Endodermal cell (in vitro differentiated cells): ENCODE measurements at regions not wholly inside any gene's neighbourhood (a gene's known extent, or its start where the extent isn't known, plus 50 kb on each side); places are given as distances from the start of the nearest gene placed in this dataset.

Experiments
- DNase-seq: peaks from one replicate; pipeline ENCODE4 v3.0.0-alpha.2; 2017
- H3K27ac ChIP-seq: 2 replicates; pipeline ENCODE4 v1.5.1; 2013; ENCODE audit warnings: mild to moderate bottlenecking, low read depth, low read length, moderate library complexity
- H3K27me3 ChIP-seq: 2 replicates; pipeline ENCODE4 v1.6.1; 2013; ENCODE audit warnings: mild to moderate bottlenecking, low read length, moderate library complexity; ENCODE audit not compliant: insufficient read depth, control insufficient read depth, poor library complexity, severe bottlenecking
- H3K36me3 ChIP-seq: 2 replicates; pipeline ENCODE4 v1.7.0; 2013; ENCODE audit warnings: mild to moderate bottlenecking, low read length, moderate library complexity; ENCODE audit not compliant: control insufficient read depth, insufficient read depth
- H3K4me1 ChIP-seq: one replicate; pipeline ENCODE4 v1.7.0; 2013; ENCODE audit warnings: low read length; ENCODE audit not compliant: control insufficient read depth, insufficient read depth
- H3K4me3 ChIP-seq: 2 replicates; pipeline ENCODE4 v1.5.1; 2013; ENCODE audit warnings: mild to moderate bottlenecking, low read length, moderate library complexity
- H3K9ac ChIP-seq: 2 replicates; pipeline ENCODE4 v1.6.1; 2013; ENCODE audit warnings: mild to moderate bottlenecking, low read length, moderate library complexity; ENCODE audit not compliant: poor library complexity, severe bottlenecking; ENCODE audit errors: extremely low read depth
- H3K9me3 ChIP-seq: 2 replicates; pipeline ENCODE4 v1.6.1; 2013; ENCODE audit warnings: mild to moderate bottlenecking, low read length, moderate library complexity; ENCODE audit not compliant: control insufficient read depth
- H3K27ac Mint-ChIP-seq: 2 replicates; pipeline ENCODE4 v1.8.0; 2020; ENCODE audit warnings: mixed read lengths
- H3K27me3 Mint-ChIP-seq: 2 replicates; pipeline ENCODE4 v1.8.0; 2021; ENCODE audit warnings: mild to moderate bottlenecking, mixed read lengths; ENCODE audit not compliant: insufficient read depth
- H3K36me3 Mint-ChIP-seq: 2 replicates; pipeline ENCODE4 v1.8.0; 2020; ENCODE audit warnings: low read depth, mixed read lengths
- H3K4me1 Mint-ChIP-seq: 2 replicates; pipeline ENCODE4 v1.8.0; 2020; ENCODE audit warnings: mixed read lengths
- H3K4me3 Mint-ChIP-seq: 2 replicates; pipeline ENCODE4 v1.8.0; 2020; ENCODE audit warnings: mild to moderate bottlenecking, moderate library complexity, mixed read lengths
- H3K9me3 Mint-ChIP-seq: 2 replicates; pipeline ENCODE4 v1.8.0; 2020; ENCODE audit warnings: mild to moderate bottlenecking, mixed read lengths
- CTCF ChIP-seq: fragments of 200-600 bp; sonication (generic); conservative IDR thresholded peaks from 2 replicates; pipeline ENCODE4 v1.5.0; 2021; ENCODE audit warnings: antibody characterized with exemption, mild to moderate bottlenecking
- WGBS, 2 experiments: methylation state at CpG; one replicate each; pipeline versions ENCODE4 v1.1.5 to v1.1.7; 2013; ENCODE audit warnings: missing lambda C conversion rate in 2 of 2, mixed read lengths in 1 of 2; ENCODE audit not compliant: insufficient coverage in 1 of 2, insufficient read length in 1 of 2; 5-methylcytosine and 5-hydroxymethylcytosine counted together

- no peaks in the 10 kb centered on the region for H3K36me3 ChIP-seq
- Mint-ChIP-seq H3K9me3 (peaks cover 47% of the 10 kb centered on the region), H3K27ac (no peak overlapping the region), H3K4me1 (peaks cover 20% of the 10 kb centered on the region), H3K4me3 (no peak overlapping the region), H3K27me3 (no peaks in the 10 kb centered on the region), H3K36me3 (peaks cover 13% of the 10 kb centered on the region)
- no peaks in the 10 kb centered on the region for H3K27me3 ChIP-seq
- no peak for DNase-seq
- H3K4me3 ChIP-seq: no peak overlapping the region
- H3K27ac ChIP-seq: no peak overlapping the region
- no peak for TF ChIP-seq CTCF
- no peaks in the 10 kb centered on the region for H3K4me1 ChIP-seq
- no peak overlapping the region for H3K9ac ChIP-seq
- WGBS, 2 experiments: 90% methylated on average over 2 of the region's 2 CpGs; no CpG with 5 or more reads in 1 of the 2 experiments
- peaks cover 30% of the 10 kb centered on the region for H3K9me3 ChIP-seq
Observed at GRCh38 chr1:167145965-167146364, 52.1 kb downstream of the STYXL2 start.

- H3K4me3 Mint-ChIP-seq: no peak overlapping the region
- H3K9me3 ChIP-seq: peaks cover 30% of the 10 kb centered on the region
- H3K36me3 ChIP-seq: no peaks in the 10 kb centered on the region
- peak overlapping the region; percentile 70 for H3K4me3 ChIP-seq
- H3K27ac ChIP-seq: no peak overlapping the region
- 53 to 100% methylated on average over 1 to 2 of the region's 2 CpGs for WGBS, 2 experiments
- no peak overlapping the region for H3K9ac ChIP-seq
- peaks cover 41% of the 10 kb centered on the region for H3K9me3 Mint-ChIP-seq
- peaks cover 27% of the 10 kb centered on the region for H3K4me1 Mint-ChIP-seq
- H3K4me1 ChIP-seq: no peaks in the 10 kb centered on the region
- H3K27me3 ChIP-seq: no peaks in the 10 kb centered on the region
- no peak overlapping the region for H3K27ac Mint-ChIP-seq
- no peaks in the 10 kb centered on the region for H3K27me3 Mint-ChIP-seq
- DNase-seq: no peak
- peaks cover 13% of the 10 kb centered on the region for H3K36me3 Mint-ChIP-seq
- no peak for TF ChIP-seq CTCF
Observed at GRCh38 chr1:167146903-167147539, 53.1 kb downstream of the STYXL2 start.

GRCh38 chr1:167148421-167148820, 54.5 kb downstream of the STYXL2 start:
- H3K4me3 ChIP-seq: peak overlapping the region; percentile 70

More at GRCh38 chr1:167148421-167148820, 54.5 kb downstream of the STYXL2 start:
- peak overlapping the region; percentile 17 for H3K4me3 Mint-ChIP-seq
- peak; percentile 71 for DNase-seq
- no peak overlapping the region for H3K9ac ChIP-seq
- peaks cover 34% of the 10 kb centered on the region for H3K4me1 Mint-ChIP-seq
- no peaks in the 10 kb centered on the region for H3K27me3 ChIP-seq
- H3K36me3 Mint-ChIP-seq: peaks cover 13% of the 10 kb centered on the region
- peaks cover 31% of the 10 kb centered on the region for H3K9me3 Mint-ChIP-seq
- H3K9me3 ChIP-seq: peaks cover 30% of the 10 kb centered on the region
- H3K4me1 ChIP-seq: no peaks in the 10 kb centered on the region
- peak overlapping the region; percentile 86 for H3K27ac Mint-ChIP-seq
- H3K36me3 ChIP-seq: no peaks in the 10 kb centered on the region
- no peak for TF ChIP-seq CTCF
- peak overlapping the region; percentile 45 for H3K27ac ChIP-seq
- 25% methylated on average over 1 of the region's 1 CpG; no CpG with 5 or more reads in 1 of the 2 experiments for WGBS, 2 experiments
- no peaks in the 10 kb centered on the region for H3K27me3 Mint-ChIP-seq
